IMR-90 (cell line): ENCODE measurements at regions not wholly inside any gene's neighbourhood (a gene's known extent, or its start where the extent isn't known, plus 50 kb on each side); places are given as distances from the start of the nearest gene placed in this dataset.

ENCODE experiments used
- ATAC-seq: fragments of 200-7000 bp; cut with Tn5 transposase; 2 replicates; pipeline ENCODE4 v1.9.1; 2020; ENCODE audit warnings: low read depth, mild to moderate bottlenecking, moderate library complexity
- BruUV-seq: library from RNA; stranded (reverse); fragments of 400-500 nt; replicated peaks from 2 replicates; lab custom pipeline; 2021; lab: Mats Ljungman, UMichigan
- CTCF ChIA-PET: fragments of 300-600 bp; formaldehyde crosslinking; extraction: SDS; loops from one replicate; lab custom pipeline; 2021; ENCODE audit warnings: antibody characterized with exemption; lab: Yijun Ruan, JAX
- POLR2A ChIA-PET: fragments of 300-600 bp; sonication (Branson Sonifier 250); formaldehyde crosslinking; loops from one replicate; lab custom pipeline; 2022; ENCODE audit warnings: antibody characterized with exemption; ENCODE audit not compliant: unreplicated experiment; lab: Charles Lee
- DNase-seq: peaks from one replicate; pipeline ENCODE4 v3.0.0; 2013
- H2AFZ ChIP-seq: replicated peaks from 2 replicates; pipeline ENCODE3; 2013; ENCODE audit warnings: low read length, mild to moderate bottlenecking; ENCODE audit not compliant: poor library complexity
- H2AK5ac ChIP-seq: 2 replicates; pipeline ENCODE4 v1.6.1; 2013; ENCODE audit warnings: low read depth, low read length, inconsistent platforms
- H2AK9ac ChIP-seq: replicated peaks from 2 replicates; pipeline ENCODE3; 2013; ENCODE audit warnings: mild to moderate bottlenecking, low read depth, low read length, moderate library complexity; ENCODE audit not compliant: poor library complexity
- H2BK120ac ChIP-seq: 2 replicates; pipeline ENCODE4 v1.6.1; 2013; ENCODE audit warnings: low read depth, low read length, inconsistent platforms
- H2BK15ac ChIP-seq: 3 replicates; pipeline ENCODE4 v1.6.1; 2013; ENCODE audit warnings: low read depth, low read length, inconsistent platforms
- H2BK20ac ChIP-seq: 2 replicates; pipeline ENCODE4 v1.6.1; 2013; ENCODE audit warnings: low read depth, mild to moderate bottlenecking, inconsistent platforms, low read length, moderate library complexity
- H2BK5ac ChIP-seq: 2 replicates; pipeline ENCODE4 v1.6.1; 2013; ENCODE audit warnings: mild to moderate bottlenecking, low read depth, low read length, inconsistent platforms; ENCODE audit not compliant: poor library complexity, severe bottlenecking
- H3K14ac ChIP-seq: replicated peaks from 2 replicates; pipeline ENCODE4 v1.6.1; 2013; ENCODE audit warnings: low read depth, low read length, inconsistent platforms
- H3K18ac ChIP-seq: 2 replicates; pipeline ENCODE4 v1.6.1; 2013; ENCODE audit warnings: low read depth, low read length, control low read depth
- H3K23ac ChIP-seq: 2 replicates; pipeline ENCODE4 v1.6.1; 2013; ENCODE audit warnings: low read depth, low read length, inconsistent platforms
- H3K27ac ChIP-seq: 2 replicates; pipeline ENCODE4 v1.5.1; 2013; ENCODE audit warnings: mild to moderate bottlenecking, control low read depth, low read length; ENCODE audit not compliant: insufficient read depth
- H3K27me3 ChIP-seq: 2 replicates; pipeline ENCODE4 v1.6.1; 2013; ENCODE audit warnings: low read length; ENCODE audit not compliant: control insufficient read depth, insufficient read depth
- H3K36me3 ChIP-seq: 2 replicates; pipeline ENCODE4 v1.6.1; 2013; ENCODE audit warnings: low read length, mixed read lengths; ENCODE audit not compliant: control insufficient read depth, insufficient read depth
- H3K4ac ChIP-seq: 2 replicates; pipeline ENCODE4 v1.6.1; 2013; ENCODE audit warnings: low read depth, low read length, inconsistent platforms
- H3K4me1 ChIP-seq: 2 replicates; pipeline ENCODE4 v1.6.1; 2013; ENCODE audit warnings: low read length, mixed read lengths; ENCODE audit not compliant: control insufficient read depth, insufficient read depth
- H3K4me2 ChIP-seq: 2 replicates; pipeline ENCODE4 v1.6.1; 2013; ENCODE audit warnings: low read depth, mild to moderate bottlenecking, control low read depth, low read length, moderate library complexity
- H3K4me3 ChIP-seq: 2 replicates; pipeline ENCODE4 v1.5.1; 2013; ENCODE audit warnings: low read depth, mild to moderate bottlenecking, control low read depth, low read length, moderate library complexity; ENCODE audit not compliant: insufficient read depth
- H3K56ac ChIP-seq: 2 replicates; pipeline ENCODE4 v1.6.1; 2013; ENCODE audit warnings: low read length, inconsistent platforms; ENCODE audit not compliant: insufficient read depth; ENCODE audit errors: extremely low read depth
- H3K79me1 ChIP-seq, 2 experiments: 2 replicates each; pipeline ENCODE4 v1.6.1; 2013; ENCODE audit warnings: low read length in 2 of 2, inconsistent platforms in 1 of 2, low read depth in 1 of 2
- H3K9ac ChIP-seq: 2 replicates; pipeline ENCODE4 v1.6.1; 2013; ENCODE audit warnings: low read depth, low read length, control low read depth
- H3K9me1 ChIP-seq: 2 replicates; pipeline ENCODE4 v1.6.1; 2013; ENCODE audit warnings: low read length, inconsistent platforms; ENCODE audit not compliant: insufficient read depth
- H3K9me3 ChIP-seq: 2 replicates; pipeline ENCODE4 v1.6.1; 2013; ENCODE audit warnings: low read length; ENCODE audit not compliant: control insufficient read depth, insufficient read depth
- H4K20me1 ChIP-seq: 2 replicates; pipeline ENCODE4 v1.6.1; 2013; ENCODE audit warnings: low read length, inconsistent platforms; ENCODE audit not compliant: insufficient read depth
- H4K5ac ChIP-seq: 2 replicates; pipeline ENCODE4 v1.6.1; 2013; ENCODE audit warnings: mild to moderate bottlenecking, low read depth, low read length, control low read depth
- H4K8ac ChIP-seq, 2 experiments: 2 replicates each; pipeline ENCODE4 v1.6.1; 2013; ENCODE audit warnings: low read depth in 2 of 2, low read length in 2 of 2, control low read depth in 1 of 2, inconsistent platforms in 1 of 2
- H4K91ac ChIP-seq: 2 replicates; pipeline ENCODE4 v1.6.1; 2013; ENCODE audit warnings: low read depth, low read length, inconsistent platforms; ENCODE audit not compliant: insufficient read depth
- MXI1 ChIP-seq: IDR thresholded peaks from 2 replicates; pipeline ENCODE4 v1.6.1; 2012; ENCODE audit warnings: low read depth, mild to moderate bottlenecking, low read length, moderate library complexity, borderline replicate concordance
- RFX5 ChIP-seq: IDR thresholded peaks from 2 replicates; pipeline ENCODE4 v1.8.0; 2012; ENCODE audit warnings: low read depth, mild to moderate bottlenecking, low read length, moderate library complexity
- WGBS, 2 experiments: methylation state at CpG; one replicate each; pipeline versions ENCODE4 v1.1.5 to v1.1.7; 2013; ENCODE audit warnings: missing lambda C conversion rate in 2 of 2; ENCODE audit not compliant: insufficient read length in 1 of 2; ENCODE audit errors: extremely low coverage in 2 of 2; 5-methylcytosine and 5-hydroxymethylcytosine counted together
- dilution Hi-C: fragments of 300-500 bp; cut with HindIII; formaldehyde crosslinking; loops from one replicate; pipeline ENCODE4 v1.14.3; 2018; ENCODE audit warnings: low sequenced_read_pairs; ENCODE audit not compliant: unreplicated experiment
- in situ Hi-C: fragments of 300-500 bp; cut with MboI; formaldehyde crosslinking; loops from 3 replicates; pipeline ENCODE4 v1.14.3; 2019; ENCODE audit warnings: low sequenced_read_pairs, inconsistent platforms, mixed read lengths
- intact Hi-C: fragments of 100-400 bp; cut with micrococcal nuclease; formaldehyde crosslinking; loops from 2 replicates; pipeline ENCODE4 v1.10.0; 2022

GRCh38 chr12:107574691-107575090 is 110.9 kb upstream of the PWP1 start:
- H2AFZ ChIP-seq: no peak overlapping the region
- H4K5ac ChIP-seq: no peak overlapping the region
- no peak overlapping the region for H3K23ac ChIP-seq
- no peak overlapping the region for H3K4ac ChIP-seq
- CTCF ChIA-PET: interaction anchor here (1.2 kb wide), 1 partner anchor 36 kb away, joined by 3 read pairs; no protein-coding TSS in a partner anchor
- H3K9ac ChIP-seq: no peak overlapping the region
- no peak overlapping the region for H2BK120ac ChIP-seq
- no TSS peak for BruUV-seq
- no peak overlapping the region for H4K91ac ChIP-seq
- H3K27ac ChIP-seq: no peak overlapping the region
- H3K4me1 ChIP-seq: peaks cover 11% of the 10 kb centered on the region
- TF ChIP-seq RFX5: no peak
- no peak for TF ChIP-seq MXI1
- no peak overlapping the region for H2BK20ac ChIP-seq
- H3K4me2 ChIP-seq: no peak overlapping the region
- H3K9me1 ChIP-seq: peaks cover 4% of the 10 kb centered on the region; the same call in 1 of the 2 replicates
- WGBS, 2 experiments: 33% methylated on average over 1 of the region's 4 CpGs; no CpG with 5 or more reads in 1 of the 2 experiments
- in situ Hi-C loops: no loop called here
- no peak overlapping the region for H4K8ac ChIP-seq
- H3K18ac ChIP-seq: no peak overlapping the region
- no peaks in the 10 kb centered on the region for H3K36me3 ChIP-seq
- no peak overlapping the region for H2AK5ac ChIP-seq
- no peak overlapping the region for H2BK5ac ChIP-seq
- H3K27me3 ChIP-seq: no peaks in the 10 kb centered on the region
- DNase-seq (no peak), ATAC-seq (no peak)
- no peaks in the 10 kb centered on the region for H3K79me1 ChIP-seq
- POLR2A ChIA-PET: no interaction called here
- H2BK15ac ChIP-seq: no peak overlapping the region
- H2AK9ac ChIP-seq: no peak overlapping the region
- no peaks in the 10 kb centered on the region for H4K20me1 ChIP-seq
- dilution Hi-C loops: no loop called here
- H3K14ac ChIP-seq: no peak overlapping the region
- intact Hi-C loops: no loop called here
- no peak overlapping the region for H3K56ac ChIP-seq
- no peaks in the 10 kb centered on the region for H3K9me3 ChIP-seq
- H3K4me3 ChIP-seq: no peak overlapping the region
